GM18868 (cell line): ENCODE measurements at regions not wholly inside any gene's neighbourhood (a gene's known extent, or its start where the extent isn't known, plus 50 kb on each side); places are given as distances from the start of the nearest gene placed in this dataset.

Experiments used
- ATAC-seq: cut with Tn5 transposase; IDR thresholded peaks from one replicate; pipeline ENCODE4 v1.9.1; 2021; ENCODE audit warnings: mild to moderate bottlenecking, moderate library complexity; ENCODE audit not compliant: unreplicated experiment

- no peak for ATAC-seq
Measured at GRCh38 chr4:27467351-27467750, 606.7 kb downstream of the STIM2 start.

DNA sequence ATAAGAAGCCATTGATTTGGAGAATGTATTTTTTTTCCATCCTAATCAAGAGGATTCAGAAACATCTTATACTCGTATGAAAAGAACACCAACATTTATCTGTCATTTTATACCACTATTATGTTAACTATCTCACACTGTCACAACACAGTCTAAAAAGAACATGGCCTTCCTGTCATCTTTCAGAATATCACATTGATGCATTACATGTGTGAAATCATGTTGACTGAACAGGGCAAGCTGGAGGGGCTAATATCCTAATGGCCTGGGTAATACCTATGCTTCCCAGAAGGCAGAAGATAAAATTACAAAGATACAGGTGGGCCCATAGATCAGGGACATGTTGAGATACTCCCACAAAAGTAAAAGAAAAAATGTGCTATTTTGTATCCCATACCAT, 611.7 kb downstream of the STIM2 start:
- no peak for ATAC-seq

- ATAC-seq = no peak
Measured at GRCh38 chr4:27474691-27475090, 614.0 kb downstream of the STIM2 start.

- ATAC-seq = no peak
Measured at GRCh38 chr4:27484216-27484615, 623.6 kb downstream of the STIM2 start.

DNA sequence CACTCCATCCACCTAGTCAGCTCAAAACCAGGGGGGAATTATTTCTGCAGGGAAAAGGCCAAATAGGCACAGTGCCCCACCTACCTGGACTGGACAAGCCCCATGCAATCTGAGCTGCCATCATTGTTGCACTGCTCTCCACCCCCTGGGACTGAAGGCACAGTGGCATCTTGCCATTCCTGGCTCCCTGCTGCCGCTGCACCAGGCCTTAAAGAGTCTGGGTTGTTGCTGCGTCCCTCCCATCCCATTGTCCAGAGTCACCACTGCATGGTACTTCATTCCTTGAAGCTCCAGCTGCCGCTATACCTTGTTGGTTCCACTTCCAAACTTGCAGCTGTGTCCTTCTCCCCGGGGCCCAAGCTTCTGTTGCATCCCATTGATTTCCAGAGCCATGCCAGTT, 629.7 kb downstream of the STIM2 start:
- ATAC-seq = no peak

GRCh38 chr4:27490766-27491165, 630.1 kb downstream of the STIM2 start:
- ATAC-seq = no peak

DNA sequence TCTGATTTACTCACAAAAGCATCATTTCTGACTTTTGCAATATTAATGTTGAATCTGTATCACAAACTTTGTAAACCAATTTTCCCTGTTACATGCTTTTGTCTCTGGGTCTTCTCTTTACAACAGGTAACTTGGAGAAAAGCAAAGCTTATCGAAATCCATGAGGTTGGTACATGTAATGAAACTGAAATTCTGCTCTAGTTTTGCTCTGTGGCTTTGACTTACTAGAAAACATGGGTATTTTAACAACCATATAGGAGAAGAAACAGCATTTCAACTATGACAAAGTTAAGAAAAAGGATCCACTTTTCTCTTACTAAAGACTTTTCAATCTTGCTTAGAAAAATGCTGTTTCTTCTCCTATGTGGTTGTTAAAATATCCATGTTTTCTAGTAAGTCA, 645.8 kb downstream of the STIM2 start:
- ATAC-seq = no peak

DNA sequence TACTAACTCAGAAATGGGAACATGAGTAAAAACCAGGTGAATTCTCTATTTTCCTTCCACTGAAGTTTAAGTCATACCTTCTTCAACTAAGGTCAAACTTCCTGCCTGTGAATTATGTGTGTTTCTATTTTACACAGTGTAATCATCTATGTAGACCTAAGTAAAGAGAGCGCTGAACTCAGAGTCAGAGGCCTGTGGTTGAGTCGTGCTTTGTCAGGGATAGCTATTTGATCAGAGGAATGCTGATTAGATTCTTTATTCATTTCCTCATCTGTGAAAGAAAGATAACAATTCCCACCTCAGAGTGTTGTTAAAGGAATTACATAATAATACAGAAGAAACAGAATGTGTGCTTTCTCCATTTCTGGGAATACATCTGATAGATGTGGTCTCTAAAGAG, 654.1 kb downstream of the STIM2 start:
- ATAC-seq = no peak

DNA sequence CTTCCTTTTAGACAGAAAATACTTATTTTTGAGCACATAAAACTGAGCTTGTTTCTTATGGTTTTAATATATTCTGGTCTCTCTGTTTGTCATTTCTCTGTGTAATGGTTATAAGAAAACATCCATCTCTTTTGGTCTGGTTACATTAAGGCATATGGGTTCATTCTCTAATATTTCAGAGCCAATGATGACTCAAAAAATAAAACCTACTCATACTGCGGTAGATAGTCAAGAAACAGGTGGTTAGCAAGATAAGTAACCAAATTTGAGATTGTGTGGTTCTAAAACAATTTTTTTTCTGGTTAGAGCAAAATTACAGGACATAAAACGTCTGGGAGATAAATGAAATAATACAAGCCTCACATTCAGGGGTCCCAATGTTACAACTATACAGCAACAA, 654.5 kb downstream of the STIM2 start:
- no peak for ATAC-seq

- ATAC-seq = no peak
Measured at GRCh38 chr4:27518876-27519275, 658.2 kb downstream of the STIM2 start.

- no peak for ATAC-seq
Measured at GRCh38 chr4:27524224-27524623, 663.6 kb downstream of the STIM2 start.

- no peak for ATAC-seq
Measured at GRCh38 chr4:27534488-27534887, 673.8 kb downstream of the STIM2 start.

DNA sequence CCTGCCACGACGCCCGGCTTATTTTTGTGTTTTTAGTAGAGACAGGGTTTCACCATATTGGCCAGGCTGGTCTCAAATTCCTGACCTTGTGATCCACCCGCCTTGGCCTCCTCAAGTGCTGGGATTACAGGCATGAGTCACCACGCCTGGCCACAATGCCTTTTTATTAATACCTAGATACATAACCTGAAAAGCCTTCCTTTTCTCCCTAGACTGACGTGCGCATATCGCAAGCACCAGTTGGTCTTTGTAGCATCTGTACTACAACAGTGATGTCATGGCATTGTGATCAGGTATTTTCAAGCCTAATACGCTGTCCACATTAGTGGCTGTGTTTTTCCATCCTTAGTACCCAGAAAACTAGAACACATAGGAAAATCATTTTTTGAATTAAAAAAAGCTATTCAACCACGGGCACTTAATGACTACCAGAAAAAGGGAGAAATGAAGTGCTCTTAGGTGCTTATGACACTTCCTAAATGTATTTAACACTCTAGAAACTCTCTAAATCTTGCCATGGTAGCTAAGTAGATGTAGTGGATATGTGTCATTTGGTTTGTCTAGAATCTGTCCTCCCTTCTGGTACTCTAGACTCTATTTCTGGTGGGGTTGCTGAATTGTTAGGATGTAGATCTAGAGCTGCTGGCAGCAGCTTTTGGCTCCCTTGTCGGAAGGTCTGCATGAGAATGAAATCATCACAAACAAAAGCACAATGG, 707.8 kb downstream of the STIM2 start:
- ATAC-seq = no peak

GRCh38 chr4:27568952-27569319, 708.3 kb downstream of the STIM2 start:
- ATAC-seq = no peak

DNA sequence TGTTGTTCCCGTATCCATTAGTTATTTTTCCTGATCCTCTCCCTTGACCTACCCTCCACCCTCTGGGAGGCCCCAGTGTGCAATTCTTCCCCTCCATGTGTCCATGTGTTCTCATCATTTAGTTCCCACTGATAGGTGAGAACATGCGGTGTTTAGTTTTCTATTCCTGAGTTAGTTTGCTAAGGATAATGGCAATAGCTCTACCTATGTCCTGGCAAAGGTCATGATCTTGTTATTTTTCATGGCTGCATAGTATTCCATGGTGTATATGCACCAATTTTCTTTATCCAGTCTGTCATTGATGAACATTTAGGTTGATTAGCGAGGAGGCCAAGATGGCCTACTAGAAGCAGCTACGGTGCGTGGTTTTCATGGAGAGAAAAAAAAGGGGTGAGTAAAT, 714.1 kb downstream of the STIM2 start:
- no peak for ATAC-seq

DNA sequence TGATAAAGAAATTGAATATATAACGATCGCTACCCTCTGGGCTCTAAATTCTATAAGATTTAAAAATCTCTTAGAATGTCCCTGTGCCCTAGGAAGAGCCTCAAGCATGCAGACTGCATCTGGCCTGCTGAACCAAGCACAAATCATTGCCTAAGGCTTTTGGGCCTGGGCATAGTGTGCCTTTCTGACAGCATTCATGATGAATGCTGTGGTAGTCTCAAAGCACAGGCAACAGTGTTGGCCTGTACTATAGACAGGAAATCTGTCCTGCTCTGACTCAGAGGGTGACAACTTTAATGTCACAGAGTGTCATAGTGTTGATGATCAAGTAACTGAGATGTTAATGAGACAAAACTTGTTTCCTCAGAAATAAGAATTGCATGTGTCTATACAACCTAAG, 717.3 kb downstream of the STIM2 start:
- no peak for ATAC-seq

- ATAC-seq = no peak
Measured at GRCh38 chr4:27592738-27593137, 732.1 kb downstream of the STIM2 start.

- ATAC-seq = no peak
Measured at GRCh38 chr4:27594922-27595321, 734.3 kb downstream of the STIM2 start.

- no peak for ATAC-seq
Measured at GRCh38 chr4:27595571-27596360, 735.1 kb downstream of the STIM2 start.

- no peak for ATAC-seq
Measured at GRCh38 chr4:27602172-27602571, 741.5 kb downstream of the STIM2 start.

DNA sequence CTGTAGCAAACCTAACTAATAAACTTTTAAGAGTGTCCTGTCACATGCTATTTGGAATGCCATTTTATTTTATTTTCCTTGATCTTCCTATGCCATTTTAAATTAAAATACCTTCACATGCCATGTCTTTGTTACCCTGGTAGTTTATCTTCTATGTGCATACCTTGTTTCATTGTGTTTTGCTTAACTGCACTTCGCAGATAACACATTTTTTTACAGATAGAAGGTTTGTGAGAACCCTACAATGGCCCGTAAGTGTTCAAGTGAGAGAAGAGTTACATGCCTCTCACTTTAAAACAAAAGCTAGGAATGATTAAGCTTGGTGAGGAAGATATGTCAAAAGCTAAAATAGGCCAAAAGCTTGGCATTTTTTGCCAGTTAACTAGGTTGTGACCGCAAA, 744.1 kb downstream of the STIM2 start:
- no peak for ATAC-seq

DNA sequence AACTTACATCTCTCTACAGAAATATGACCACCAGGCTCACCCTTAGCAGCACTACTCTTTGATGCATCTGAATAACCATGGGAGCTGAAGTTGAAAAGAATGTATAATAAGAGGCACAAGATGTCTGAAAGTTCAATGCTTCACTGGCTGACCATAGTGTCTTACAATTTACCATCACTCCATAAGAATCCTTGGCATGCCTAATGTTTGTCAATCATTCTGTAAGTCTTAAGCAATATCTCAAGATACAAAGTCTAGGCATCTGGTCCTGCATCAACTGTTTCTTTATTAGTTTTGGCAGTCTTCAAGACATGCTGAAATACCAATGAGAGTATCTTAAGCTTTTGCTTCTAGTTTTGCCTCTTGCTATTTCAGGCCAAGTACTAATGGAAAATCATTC, 755.5 kb downstream of the STIM2 start:
- no peak for ATAC-seq

GRCh38 chr4:27619435-27619834, 758.8 kb downstream of the STIM2 start:
- no peak for ATAC-seq
